Activated CD4-positive, alpha-beta T cell treated with anti-CD3 and anti-CD28 coated beads, Interleukin-2, amount 50 U/mL, for 48 hours (primary cell): ENCODE measurements at regions not wholly inside any gene's neighbourhood (a gene's known extent, or its start where the extent isn't known, plus 50 kb on each side); places are given as distances from the start of the nearest gene placed in this dataset.

Experiments
- DNase-seq, 2 experiments: peaks; one replicate each; pipeline ENCODE4 v3.0.0-alpha.2; 2020

DNA sequence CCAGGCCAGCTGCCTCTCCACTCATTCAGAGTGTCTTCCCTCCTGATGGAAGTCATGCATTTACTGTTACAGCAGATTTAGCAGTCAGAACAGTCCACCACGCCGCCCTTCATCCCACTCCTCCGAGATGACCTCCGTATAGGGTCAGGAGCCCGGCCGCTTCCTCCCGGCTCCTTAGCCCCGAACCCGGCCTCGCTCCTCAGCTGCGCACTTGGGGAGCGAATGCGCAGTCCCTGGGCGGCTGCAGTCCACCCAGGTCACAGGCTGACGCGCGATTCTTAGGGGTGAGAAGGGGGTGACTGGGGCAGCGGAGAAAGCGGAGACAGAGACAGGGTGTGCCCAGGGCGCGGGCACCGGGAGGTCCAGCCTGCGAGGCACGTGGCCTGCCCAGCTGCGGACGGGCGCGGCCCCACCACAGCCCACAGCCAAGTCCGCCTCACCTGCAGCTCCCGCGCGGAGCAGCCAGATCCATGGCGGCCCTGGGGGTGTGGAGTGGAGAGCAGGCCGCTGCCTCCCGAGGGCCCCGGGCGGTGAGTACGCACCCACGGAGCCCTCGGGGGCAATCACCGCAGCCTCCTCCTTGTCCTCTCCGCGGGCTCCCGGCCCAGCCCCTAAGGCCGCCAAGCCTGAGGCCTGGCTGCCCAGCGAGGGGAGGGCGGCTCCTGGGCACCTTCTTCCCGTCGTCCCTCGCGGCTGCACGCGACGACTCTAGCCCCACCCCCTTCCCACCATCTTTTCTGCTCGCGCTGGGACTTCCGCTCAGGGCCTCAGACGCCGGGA lies 286.6 kb downstream of the BRD1 start:
- DNase-seq = no peak

- DNase-seq = no peak
Measured at GRCh38 chr22:49540084-49540912, 287.4 kb downstream of the BRD1 start.

- no peak for DNase-seq
Measured at GRCh38 chr22:49538006-49538405, 289.7 kb downstream of the BRD1 start.

- no peak for DNase-seq
Measured at GRCh38 chr22:49536571-49537131, 291.0 kb downstream of the BRD1 start.

- DNase-seq = no peak
Measured at GRCh38 chr22:49535527-49536125, 292.0 kb downstream of the BRD1 start.

GRCh38 chr22:49535126-49535525 lies 292.5 kb downstream of the BRD1 start:
- DNase-seq = no peak

GRCh38 chr22:49534386-49534785 lies 293.3 kb downstream of the BRD1 start:
- no peak for DNase-seq

- DNase-seq = no peak
Measured at GRCh38 chr22:49533886-49534285, 293.8 kb downstream of the BRD1 start.

GRCh38 chr22:49532869-49533802 lies 294.5 kb downstream of the BRD1 start:
- DNase-seq = no peak

- DNase-seq = no peak
Measured at GRCh38 chr22:49531368-49531791, 296.3 kb downstream of the BRD1 start.

DNA sequence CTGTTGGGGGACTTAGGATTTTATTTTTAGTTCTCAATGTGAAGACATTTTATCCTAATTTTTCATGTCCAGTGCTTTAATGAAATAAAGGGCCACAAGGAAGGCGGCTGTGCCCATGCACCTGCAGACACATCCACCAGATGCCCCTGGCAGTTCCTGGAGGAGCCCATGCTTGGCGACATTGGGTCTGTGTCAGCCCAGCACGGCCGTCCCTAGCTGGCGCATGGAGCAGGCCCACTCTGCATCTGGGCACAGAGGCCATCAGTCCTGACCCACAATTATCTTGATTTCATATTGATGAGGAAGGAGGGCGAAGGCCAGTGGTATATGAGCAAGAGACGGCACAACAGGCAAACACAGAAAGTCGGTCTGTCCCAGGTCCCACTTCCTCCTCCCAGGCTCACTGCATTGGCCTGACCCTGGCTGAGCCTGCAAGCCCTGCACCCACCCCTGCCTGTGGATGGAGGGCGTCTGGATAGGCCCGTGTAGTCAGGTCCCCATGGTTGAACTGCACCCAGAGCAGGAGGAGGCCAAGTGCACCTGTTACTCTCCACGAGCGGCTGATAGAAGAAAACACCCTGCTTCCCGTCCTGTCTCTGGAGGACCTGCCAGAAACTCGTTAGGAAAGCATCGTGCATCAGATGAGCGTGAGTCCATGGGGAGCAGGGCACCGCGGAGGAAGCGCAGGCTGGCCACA lies 296.9 kb downstream of the BRD1 start:
- DNase-seq = no peak

DNA sequence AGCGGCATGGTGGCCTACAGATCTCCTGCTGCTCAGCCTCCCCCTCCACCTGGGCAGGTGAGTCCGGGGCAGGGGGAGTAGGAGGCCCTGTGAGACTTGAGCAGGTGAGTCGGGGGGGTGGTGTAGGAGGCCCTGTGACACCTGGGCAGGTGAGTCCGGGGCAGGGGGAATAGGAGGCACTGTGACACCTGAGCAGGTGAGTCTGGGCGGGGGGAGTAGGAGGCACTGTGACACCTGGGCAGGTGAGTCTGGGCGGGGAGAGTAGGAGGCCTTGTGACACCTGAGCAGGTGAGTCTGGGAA lies 299.3 kb downstream of the BRD1 start:
- no peak for DNase-seq

DNA sequence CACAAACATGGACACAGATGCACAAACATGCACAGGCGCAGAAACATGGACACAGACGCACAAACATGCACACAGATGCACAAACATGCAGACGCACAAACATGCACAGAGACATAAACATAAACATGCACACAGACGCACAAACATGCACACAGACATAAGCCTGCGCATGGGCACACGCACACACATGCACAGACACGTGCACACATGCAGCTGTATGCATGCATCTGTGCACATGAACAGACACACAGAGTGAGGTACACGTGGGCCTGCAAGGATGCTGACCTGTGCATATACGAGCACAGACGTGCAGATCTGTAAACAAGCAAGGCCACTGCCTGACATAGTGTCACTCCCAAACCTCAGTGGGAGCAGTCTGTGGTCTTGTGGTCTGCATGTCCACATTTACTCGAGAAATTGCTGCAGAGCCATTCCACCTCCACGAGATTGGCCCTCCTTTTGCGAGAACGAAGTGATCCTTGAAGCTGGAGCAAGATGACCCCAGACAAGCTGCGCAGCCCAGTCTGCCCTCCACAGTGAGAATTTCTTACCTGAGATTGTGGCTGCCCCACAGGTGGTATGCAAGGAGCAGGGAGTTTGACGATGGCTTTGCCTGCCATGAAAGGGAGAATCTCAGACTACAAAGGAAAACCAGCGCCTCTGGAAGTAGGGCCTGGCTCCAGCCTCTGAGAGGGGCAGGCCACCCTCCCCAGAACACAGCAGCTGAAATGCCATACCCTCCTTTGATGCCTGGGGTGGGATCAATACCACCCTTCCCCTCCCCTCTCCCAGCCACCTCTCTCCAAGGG lies 299.9 kb downstream of the BRD1 start:
- no peak for DNase-seq

- no peak for DNase-seq
Measured at GRCh38 chr22:49525801-49526535, 301.7 kb downstream of the BRD1 start.

DNA sequence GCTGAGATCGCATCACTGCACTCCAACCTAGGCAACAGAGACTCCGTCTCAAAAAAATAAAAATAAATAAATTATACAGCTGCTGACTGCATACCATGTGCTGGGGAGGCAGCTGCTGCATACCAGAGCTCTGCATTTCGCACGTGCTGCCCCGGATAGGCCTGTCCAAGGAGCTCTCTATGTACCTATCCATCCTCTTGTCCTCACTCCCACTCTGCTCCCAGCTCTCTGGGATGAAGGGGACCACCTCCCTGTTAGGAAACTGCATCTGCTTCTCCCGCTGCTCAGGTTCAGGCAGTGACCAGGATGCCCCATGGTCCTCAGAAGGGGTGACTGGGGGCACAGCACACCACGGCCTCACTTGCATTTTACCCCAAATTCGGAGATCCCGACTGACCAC lies 302.3 kb downstream of the BRD1 start:
- DNase-seq = no peak

DNA sequence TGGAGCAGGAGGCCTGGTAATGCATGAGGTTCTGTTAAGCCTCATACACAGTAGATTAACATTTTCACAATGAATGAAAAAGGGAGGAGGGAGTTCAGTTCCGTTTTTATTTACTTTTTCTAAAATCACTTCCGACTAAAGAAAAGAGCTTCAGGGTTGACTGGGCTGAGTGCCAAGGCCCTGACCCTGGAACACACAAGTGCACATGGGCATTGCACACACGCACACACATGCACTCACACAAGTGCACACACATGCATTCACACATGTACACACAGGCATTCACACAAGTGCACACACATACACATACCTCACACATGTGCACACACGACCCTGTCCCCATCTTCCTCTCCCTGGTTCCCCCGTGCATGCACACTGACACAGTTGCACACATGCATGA lies 303.3 kb downstream of the BRD1 start:
- no peak for DNase-seq

DNA sequence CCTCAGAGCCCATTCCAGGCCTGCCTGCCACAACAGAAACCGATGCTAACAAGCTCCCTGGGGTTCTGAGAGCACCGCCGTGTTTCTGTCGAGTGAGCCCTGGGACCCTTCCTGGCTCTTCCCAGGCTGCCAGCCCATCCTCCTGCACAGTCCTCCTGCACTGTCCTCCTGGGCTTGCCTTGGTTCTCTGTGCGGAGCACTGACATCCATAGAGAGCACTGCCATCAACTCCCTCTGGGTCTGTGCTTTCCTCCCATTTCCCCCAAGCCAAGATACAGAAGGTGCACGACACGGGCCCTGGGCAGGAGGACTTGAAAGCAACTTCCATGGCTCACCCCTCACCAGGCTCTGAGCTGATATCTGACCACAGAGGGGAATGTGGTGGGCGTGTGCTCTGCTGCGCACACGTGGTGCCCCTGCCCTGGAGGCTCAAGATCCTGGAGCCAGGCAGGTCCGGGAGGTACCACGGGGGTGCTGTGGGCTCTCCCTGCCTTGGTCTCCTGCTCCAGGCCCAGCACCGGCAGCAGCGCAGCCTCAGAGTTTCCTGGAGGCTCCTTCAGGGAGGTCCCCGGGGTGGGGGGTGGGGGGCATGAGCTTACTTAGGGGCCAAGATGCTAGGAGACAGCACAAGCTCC lies 304.2 kb downstream of the BRD1 start:
- DNase-seq = no peak

DNA sequence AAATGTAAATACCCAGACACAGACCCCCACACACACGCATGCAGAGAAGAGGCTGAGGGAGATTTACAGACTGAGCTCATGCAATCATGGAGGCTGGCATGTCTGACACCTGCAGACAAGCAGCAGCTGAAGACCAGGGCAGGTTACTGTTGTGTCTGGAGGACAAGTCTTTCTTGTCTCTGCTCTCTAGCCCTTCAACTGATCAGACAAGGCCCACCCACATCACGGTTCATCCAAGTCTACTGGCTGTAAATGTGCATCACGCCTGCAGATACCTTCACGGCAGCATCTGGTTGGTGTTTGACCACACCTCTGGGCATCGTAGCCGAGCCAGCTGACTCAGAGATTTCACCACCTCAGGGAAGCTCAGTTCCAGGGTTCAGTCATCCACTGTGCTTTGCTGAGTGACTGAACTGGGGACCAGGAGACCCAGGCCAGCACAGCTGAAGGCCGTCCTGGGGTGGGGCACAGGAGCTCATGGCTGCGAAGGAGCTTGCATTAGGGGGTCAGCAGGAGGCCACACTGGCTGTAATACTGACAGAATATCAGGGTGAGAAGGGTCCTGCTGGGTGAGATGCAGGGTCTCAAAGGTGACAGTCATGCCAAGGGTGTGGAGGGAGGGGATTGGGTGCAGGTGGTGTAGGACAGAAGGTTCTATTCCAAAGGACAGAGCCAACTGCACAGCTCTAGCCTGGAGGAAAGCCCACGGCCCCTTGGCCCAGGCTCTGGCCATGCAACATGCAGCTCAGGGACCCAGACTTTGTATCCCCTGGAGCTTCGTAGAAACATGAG lies 304.9 kb downstream of the BRD1 start:
- DNase-seq = no peak

- no peak for DNase-seq
Measured at GRCh38 chr22:49521787-49522224, 305.9 kb downstream of the BRD1 start.
